NCI-H1417 treated with DMSO at 0.1 percent for 48 hours (cell line): ENCODE measurements at regions not wholly inside any gene's neighbourhood (a gene's known extent, or its start where the extent isn't known, plus 50 kb on each side); places are given as distances from the start of the nearest gene placed in this dataset.
"Not testable (repeated sequence)": the region's sequence is repeated elsewhere in the genome, so short reads cannot be mapped to it uniquely, and the experiment has no call there.

Experiments
- DNase-seq: peaks from one replicate; lab custom pipeline; 2025; lab: John Stamatoyannopoulos, UW

DNA sequence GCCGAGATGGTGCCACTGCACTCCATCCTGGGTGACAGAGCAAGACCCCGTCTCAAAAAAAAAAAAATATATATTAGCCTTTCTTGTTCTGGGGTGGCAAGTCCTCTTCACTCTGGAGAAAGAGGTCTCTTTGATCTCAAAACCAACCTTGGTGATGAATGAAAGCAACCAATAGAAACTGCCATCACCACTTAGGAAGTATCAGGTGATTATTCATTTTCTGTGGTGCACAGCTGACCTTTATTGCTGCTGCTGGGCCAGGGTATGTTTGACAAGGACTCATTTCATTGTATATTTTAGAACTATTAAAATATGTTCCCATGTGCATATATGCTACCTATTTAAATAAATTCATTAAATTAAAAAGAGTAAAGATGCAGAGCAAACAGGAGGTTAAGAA, 76.0 kb upstream of the KIT start:
- no peak for DNase-seq

- DNase-seq = no peak
Measured at GRCh38 chr4:54585321-54586000, 72.3 kb upstream of the KIT start.

- no peak for DNase-seq
Measured at GRCh38 chr4:54586320-54586955, 71.3 kb upstream of the KIT start.

DNA sequence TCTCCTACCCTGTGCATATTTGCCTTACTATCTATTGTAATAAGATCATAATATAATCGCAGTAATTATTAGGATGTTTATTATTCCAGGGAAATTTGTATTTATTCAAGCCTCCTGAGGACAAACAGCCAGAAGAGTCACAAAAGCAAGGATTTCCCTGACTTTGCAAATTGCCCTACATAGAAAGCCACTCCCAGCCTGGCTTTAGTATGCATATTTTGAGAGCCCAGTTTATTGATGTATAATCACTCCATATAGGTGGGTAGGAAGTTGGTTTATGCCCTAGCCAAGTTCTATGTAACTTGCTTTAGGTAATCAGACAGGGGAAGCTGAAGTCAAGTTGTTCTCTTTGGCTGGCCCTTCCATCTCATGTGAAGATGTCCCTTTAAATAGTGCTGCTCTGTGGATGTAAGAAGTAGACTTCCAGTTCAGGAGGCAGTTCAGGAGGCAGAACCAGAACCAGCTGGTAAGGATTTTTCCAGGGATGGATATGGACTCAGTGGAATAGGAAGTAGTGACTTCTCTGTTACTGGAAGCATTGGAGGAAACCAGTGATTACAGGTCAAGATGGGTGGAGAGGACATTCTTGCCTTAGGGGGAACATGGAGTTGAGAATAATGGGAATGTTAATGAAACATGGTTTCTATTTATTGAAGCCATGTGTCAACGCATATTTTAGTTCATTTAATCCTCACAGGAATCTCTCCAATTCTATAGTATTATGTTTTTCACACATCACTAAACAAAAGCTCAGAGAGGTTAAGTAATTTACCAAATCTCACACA, 70.5 kb upstream of the KIT start:
- no peak for DNase-seq

DNA sequence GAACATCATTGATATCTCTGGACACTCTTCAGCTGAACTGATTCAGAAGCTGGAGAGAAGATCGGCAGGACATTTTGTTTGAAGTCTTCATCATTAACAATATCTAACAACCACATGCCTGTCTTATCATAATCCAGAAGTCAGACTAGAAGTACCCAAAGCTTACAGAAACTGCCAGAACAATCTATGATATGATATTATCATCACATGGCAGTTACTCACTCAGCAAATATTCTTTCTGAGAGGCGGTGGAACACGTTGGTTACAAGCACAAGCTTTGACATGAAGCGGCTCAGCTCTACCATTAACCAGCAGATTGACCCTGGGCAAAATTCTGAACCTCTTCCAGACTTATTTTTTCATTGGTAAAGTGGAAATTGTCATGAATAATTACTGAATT, 69.4 kb upstream of the KIT start:
- no peak for DNase-seq

DNA sequence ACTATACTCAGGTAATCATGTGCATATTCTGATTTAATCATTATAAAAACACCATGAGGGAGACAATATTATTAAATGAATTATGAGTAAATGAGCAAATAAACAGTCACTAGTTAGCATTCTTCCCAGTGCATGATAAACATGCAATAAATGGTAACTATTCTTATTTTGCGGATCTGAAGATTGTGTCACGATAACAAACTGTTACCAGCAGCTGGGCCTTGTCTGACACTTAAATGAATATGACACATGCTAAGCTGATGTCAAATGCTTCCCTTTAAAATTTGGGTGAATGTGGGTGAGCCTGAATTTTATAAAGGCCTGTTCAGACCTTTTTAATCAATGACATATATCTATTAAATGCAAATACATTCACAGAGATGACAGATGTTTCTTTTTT, 68.2 kb upstream of the KIT start:
- DNase-seq = no peak

DNA sequence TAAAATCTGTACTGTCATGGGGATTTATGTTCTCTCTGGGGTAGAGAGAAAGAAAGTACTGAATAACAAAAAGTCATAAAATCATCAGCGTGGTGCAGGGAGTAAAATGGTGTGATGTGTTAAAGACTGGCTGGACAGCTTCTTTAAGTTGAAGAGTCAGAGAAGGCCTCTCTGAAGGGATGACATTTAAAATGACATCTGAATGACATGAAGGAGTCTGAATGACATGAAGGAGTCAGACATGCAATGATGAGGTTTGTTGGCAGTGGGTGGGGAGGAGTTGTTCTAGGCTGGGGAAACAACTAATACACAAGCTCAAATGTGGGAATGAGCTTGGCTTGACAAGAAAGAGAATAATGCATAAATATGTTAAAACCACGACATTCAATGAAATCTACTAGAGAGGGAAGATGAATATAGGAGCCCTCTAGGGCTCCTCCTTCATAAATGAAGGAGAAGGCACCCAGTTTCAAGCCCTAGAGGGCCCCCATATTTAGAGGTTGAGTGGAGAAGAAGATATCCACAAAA, 63.9 kb upstream of the KIT start:
- no peak for DNase-seq

DNA sequence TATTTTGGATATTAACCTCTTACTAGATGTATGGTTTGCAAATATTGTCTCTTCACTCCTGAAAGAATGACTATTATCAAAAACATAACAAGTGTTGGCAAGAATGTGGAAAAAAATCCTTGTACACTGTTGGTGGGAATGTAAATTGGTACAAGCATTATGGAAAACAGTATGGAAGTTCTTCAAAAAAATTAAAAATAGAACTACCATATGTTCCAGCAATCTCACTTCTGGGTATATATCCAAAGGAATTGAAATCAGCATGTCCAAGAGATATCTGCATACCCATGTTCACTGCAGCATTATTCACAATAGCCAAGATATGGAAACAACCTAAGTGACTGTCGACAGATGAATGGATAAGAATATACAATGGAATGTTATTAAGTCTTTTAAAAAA, 61.6 kb upstream of the KIT start:
- no peak for DNase-seq

DNA sequence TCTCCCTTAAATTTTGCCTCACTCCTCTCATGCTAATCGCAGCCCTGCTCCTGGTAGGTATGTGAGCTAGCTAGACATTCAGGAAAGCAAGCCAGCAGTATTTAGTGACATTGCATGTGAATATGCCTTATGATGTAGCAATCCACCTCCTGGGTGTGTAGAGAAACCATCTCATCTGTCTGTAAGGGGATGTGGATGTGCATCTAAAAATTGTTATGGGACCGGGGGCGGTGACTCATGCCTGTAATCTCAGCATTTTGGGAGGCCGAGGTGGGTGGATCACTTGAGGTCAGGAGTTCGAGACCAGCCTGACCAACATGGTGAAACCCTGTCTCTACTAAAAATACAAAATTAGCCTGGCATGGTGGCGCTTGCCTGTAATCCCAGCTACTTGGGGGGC, 60.1 kb upstream of the KIT start:
- not testable (repeated sequence) for DNase-seq

DNA sequence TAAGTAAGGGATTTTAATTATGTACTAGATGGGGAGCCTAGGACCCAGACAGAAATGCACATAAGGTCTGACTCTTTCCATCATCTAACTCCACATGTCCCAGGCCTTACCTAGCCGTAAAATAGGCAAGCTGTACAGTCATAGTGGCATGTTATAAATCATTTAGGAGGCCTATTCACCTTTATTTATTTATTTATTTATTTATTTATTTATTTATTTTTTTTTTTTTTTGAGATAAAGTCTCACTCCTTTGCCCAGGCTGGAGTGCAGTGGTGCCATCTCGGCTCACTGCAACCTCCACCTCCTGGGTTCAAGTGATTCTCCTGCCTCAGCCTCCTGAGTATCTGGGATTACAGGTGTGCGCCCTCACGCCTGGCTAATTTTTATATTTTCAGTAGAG, 55.6 kb upstream of the KIT start:
- DNase-seq = not testable (repeated sequence)

GRCh38 chr4:54607067-54607466, 50.7 kb upstream of the KIT start:
- DNase-seq = no peak

- no peak for DNase-seq
Measured at GRCh38 chr4:54607521-54607920, 50.2 kb upstream of the KIT start.
